GM12874 (cell line): ENCODE measurements at regions not wholly inside any gene's neighbourhood (a gene's known extent, or its start where the extent isn't known, plus 50 kb on each side); places are given as distances from the start of the nearest gene placed in this dataset.

Experiments used
- CTCF ChIP-seq: IDR thresholded peaks from 2 replicates; pipeline ENCODE4 v1.5.1; 2011; ENCODE audit warnings: low read depth, mild to moderate bottlenecking, control low read depth, low read length, moderate library complexity; ENCODE audit not compliant: insufficient read depth

- TF ChIP-seq CTCF = no peak
These were observed 104.4 kb upstream of the CXCL13 start for GRCh38 chr4:77501240-77501639.

DNA sequence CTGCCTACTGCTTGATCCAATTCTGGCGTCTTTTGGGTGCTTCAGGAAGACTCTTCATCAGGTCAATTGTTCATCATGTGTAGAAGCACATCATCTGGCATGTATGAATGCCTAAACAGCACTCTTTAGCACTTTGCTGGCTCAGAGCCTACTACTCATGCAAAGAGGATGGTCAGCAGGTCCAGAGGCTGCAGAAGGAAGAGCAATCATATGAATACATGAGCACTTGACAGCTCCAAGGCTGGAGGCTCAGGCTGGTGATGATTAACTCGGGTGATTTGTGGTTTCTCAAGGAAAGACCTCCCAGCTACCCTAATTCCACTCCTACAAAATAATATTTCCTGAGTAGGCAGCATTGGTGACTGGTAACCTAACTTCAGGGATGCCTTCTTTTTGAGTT is 103.8 kb upstream of the CXCL13 start:
- no peak for TF ChIP-seq CTCF

DNA sequence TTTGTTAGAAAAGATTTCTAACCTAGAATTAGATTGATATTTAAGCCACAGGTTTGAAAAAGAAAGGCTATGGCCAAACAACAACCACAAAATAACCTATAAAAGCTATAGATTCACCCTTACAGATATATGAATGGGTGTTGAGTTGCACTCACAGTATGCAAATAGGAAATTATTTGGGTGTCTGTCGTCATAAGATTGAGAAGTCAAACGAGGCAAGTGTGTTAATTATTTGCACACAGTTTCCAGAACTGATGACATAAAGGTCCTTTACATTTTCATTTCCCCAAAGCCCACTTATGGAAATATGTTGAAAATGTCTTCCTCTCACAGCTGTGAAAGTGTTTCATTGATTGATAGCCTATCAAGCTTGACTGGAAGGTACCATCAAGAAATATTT is 101.2 kb upstream of the CXCL13 start:
- TF ChIP-seq CTCF = no peak

DNA sequence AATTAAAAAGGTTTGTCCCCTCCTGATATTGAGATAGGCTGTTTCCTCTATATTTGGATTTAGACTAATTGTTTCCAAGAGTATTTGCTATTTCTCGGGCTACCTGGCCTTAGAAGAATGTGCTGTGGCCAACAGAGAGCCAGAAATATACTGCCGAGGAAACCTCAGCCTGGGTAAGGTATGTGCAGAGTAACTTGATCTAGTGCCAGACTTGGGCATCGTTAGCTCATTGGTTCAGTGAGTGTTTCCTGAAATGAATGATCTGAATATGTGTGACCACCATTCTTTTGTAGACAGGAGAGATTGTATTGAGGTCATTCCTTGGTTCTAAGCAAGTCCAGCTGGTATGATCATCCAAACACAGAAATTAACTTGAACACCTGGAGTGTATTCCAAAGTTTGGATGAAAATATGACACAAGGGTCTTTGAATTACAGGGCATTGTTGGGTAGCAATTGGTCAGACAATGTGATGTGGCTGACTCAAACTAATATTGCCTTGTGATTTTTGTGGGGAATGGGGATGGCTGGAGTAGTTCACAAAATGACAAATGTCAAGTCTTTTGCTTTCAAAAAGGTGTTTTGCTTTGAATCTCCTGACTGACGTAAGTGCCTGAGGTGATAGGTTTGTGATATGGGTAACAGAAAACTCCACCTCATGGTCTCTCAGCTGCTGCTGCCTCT is 100.2 kb upstream of the CXCL13 start:
- TF ChIP-seq CTCF = no peak

GRCh38 chr4:77505958-77506319 is 99.7 kb upstream of the CXCL13 start:
- no peak for TF ChIP-seq CTCF

DNA sequence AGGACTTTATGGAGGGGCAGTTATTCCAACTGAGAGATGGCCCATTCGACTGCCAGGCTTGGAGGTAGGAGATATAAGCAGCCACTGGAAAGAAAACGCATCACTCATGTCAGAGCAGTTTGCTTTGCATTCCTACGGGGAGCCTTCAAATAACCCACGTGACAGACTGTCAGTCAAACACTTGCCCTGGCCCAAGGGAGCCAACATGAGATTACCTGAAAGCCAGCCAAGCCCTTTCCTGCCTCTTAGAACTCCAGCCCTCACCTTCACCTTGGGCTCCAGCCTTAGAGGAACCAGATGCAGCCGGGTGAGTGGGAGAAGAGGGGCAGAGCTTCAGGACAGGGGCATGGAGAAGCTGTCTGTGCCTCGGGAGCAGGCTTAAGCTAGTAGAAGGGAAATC is 95.3 kb upstream of the CXCL13 start:
- no peak for TF ChIP-seq CTCF

GRCh38 chr4:77525538-77525937 is 80.1 kb upstream of the CXCL13 start:
- no peak for TF ChIP-seq CTCF

DNA sequence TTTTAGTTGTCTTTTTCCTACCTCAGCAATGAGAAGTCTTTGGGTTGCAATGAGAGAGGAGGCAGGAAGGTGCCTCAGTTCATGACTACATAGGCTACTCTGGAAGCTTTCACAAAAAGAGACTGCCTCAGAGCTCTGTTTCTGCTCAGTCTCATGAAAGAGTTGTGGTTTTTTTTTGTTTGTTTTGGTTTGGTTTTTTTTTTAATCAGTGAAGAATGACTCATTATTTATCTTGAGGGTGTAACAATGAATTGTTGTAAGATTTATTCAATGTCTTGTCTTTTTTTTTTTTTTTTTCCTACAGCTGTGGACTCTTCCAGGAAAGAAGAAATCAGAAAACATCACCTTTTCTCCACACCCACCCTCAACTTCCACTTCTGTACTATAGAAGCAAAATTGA is 67.5 kb upstream of the CXCL13 start:
- TF ChIP-seq CTCF = no peak
